Fibroblast of lung (primary cell): ENCODE measurements at regions not wholly inside any gene's neighbourhood (a gene's known extent, or its start where the extent isn't known, plus 50 kb on each side); places are given as distances from the start of the nearest gene placed in this dataset.

Source experiments
- EZH2 ChIP-seq: IDR thresholded peaks from 2 replicates; pipeline ENCODE4 v1.5.1; 2012; ENCODE audit warnings: low read length, control low read depth, mild to moderate bottlenecking; ENCODE audit errors: missing control alignments
- TF ChIP-seq, protein P1 (sequence below), 2 donors: IDR thresholded peaks in 1 of 2; conservative IDR thresholded peaks in 1 of 2; 1 replicate in 1 of 2; 2 replicates in 1 of 2; pipeline ENCODE4 v1.5.1; 2011 to 2012; ENCODE audit warnings: low read length in 2 of 2, control low read depth in 1 of 2, inconsistent platforms in 1 of 2, low read depth in 1 of 2, mild to moderate bottlenecking in 1 of 2

DNA sequence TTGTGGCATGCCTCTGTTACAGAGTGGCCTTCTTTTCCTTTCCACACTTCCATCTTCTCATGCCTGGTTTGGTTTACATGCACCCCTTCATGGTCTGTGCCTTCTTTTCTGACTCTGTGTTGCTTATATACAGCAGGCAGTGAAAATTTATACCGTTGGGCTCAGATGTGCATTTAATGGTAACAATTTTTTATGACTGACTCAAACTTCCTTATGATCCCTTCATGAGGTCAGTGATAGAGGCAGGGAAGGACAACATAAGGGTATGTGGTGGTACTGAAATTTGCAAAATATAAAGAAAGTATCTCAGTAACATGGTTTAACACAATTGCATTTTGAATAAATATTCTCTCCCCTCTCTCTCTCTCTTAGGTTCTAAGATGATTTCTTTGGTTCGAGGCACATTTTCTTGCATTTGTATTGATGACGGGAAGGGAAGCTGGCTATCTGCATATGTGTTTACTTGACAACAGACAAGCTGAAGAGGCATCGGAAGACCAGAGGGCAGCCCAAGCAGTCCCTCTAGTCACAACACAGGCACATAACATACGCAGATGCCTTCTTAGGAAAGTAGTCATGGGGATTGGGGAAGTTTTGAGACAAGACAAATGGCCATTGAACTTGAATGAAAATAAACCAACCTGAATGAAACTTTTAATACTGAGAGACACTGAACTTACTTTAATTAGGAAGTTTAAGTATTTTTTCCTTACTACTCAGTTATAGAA lies 163.3 kb upstream of the LEF1 start:
- TF ChIP-seq, protein P1, sequence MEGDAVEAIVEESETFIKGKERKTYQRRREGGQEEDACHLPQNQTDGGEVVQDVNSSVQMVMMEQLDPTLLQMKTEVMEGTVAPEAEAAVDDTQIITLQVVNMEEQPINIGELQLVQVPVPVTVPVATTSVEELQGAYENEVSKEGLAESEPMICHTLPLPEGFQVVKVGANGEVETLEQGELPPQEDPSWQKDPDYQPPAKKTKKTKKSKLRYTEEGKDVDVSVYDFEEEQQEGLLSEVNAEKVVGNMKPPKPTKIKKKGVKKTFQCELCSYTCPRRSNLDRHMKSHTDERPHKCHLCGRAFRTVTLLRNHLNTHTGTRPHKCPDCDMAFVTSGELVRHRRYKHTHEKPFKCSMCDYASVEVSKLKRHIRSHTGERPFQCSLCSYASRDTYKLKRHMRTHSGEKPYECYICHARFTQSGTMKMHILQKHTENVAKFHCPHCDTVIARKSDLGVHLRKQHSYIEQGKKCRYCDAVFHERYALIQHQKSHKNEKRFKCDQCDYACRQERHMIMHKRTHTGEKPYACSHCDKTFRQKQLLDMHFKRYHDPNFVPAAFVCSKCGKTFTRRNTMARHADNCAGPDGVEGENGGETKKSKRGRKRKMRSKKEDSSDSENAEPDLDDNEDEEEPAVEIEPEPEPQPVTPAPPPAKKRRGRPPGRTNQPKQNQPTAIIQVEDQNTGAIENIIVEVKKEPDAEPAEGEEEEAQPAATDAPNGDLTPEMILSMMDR (conservative IDR thresholded peaks at IDR 0.05 in 1 of 2, IDR thresholded peaks at IDR 0.05 in 1 of 2; ENCODE audit: low read depth in 1 of 2, low read length in 2 of 2): no peak
- TF ChIP-seq EZH2: no peak
